ENCODE measurements at regions not wholly inside any gene's neighbourhood (a gene's known extent, or its start where the extent isn't known, plus 50 kb on each side); places are given as distances from the start of the nearest gene placed in this dataset.

GRCh38 chr12:93977081-93977480 is 171.3 kb upstream of the PLXNC1 start:
- peaks cover 0 to 2% of the 10 kb centered on the region in 2 donors for H3K27me3 ChIP-seq (ENCODE audit: control insufficient read depth in 1 of 2, insufficient read depth in 2 of 2, low read length in 2 of 2)
- H3K36me3 ChIP-seq (ENCODE audit: control insufficient read depth in 2 of 2, insufficient read depth in 2 of 2, low read length in 1 of 2), result no peaks in the 10 kb centered on the region
- 81 to 83% methylated on average over 3 of the region's 3 CpGs for WGBS, 2 donors
- no peak overlapping the region for H3K4me3 ChIP-seq (ENCODE audit: low read depth in 1 of 2, low read length in 2 of 2)
- no peak overlapping the region for H3K27ac ChIP-seq (ENCODE audit: low read depth in 2 of 2, low read length in 1 of 2)
- H3K4me1 ChIP-seq (ENCODE audit: control insufficient read depth in 2 of 2, insufficient read depth in 2 of 2, low read length in 1 of 2), result peaks cover 0 to 1% of the 10 kb centered on the region in 2 donors
- H3K9me3 ChIP-seq (ENCODE audit: control insufficient read depth in 2 of 2, insufficient read depth in 1 of 2, low read depth in 1 of 2, low read length in 1 of 2), result no peaks in the 10 kb centered on the region

GRCh38 chr12:93978553-93978952 is 169.8 kb upstream of the PLXNC1 start:
- H3K36me3 ChIP-seq (ENCODE audit: control insufficient read depth in 2 of 2, insufficient read depth in 2 of 2, low read length in 1 of 2), result no peaks in the 10 kb centered on the region
- H3K9me3 ChIP-seq (ENCODE audit: control insufficient read depth in 2 of 2, insufficient read depth in 1 of 2, low read depth in 1 of 2, low read length in 1 of 2), result no peaks in the 10 kb centered on the region
- peaks cover 0 to 2% of the 10 kb centered on the region in 2 donors for H3K27me3 ChIP-seq (ENCODE audit: control insufficient read depth in 1 of 2, insufficient read depth in 2 of 2, low read length in 2 of 2)
- H3K4me3 ChIP-seq (ENCODE audit: low read depth in 1 of 2, low read length in 2 of 2), result no peak overlapping the region
- H3K27ac ChIP-seq (ENCODE audit: low read depth in 2 of 2, low read length in 1 of 2), result no peak overlapping the region
- WGBS, 2 donors, result 63 to 69% methylated on average over 1 of the region's 1 CpG
- peaks cover 0 to 1% of the 10 kb centered on the region in 2 donors for H3K4me1 ChIP-seq (ENCODE audit: control insufficient read depth in 2 of 2, insufficient read depth in 2 of 2, low read length in 1 of 2)

GRCh38 chr12:93979189-93979588 is 169.2 kb upstream of the PLXNC1 start:
- Histone ChIP-seq H3K4me3 (ENCODE audit: low read depth in 1 of 2, low read length in 2 of 2) (no peak overlapping the region), H3K27ac (ENCODE audit: low read depth in 2 of 2, low read length in 1 of 2) (no peak overlapping the region), H3K4me1 (ENCODE audit: control insufficient read depth in 2 of 2, insufficient read depth in 2 of 2, low read length in 1 of 2) (peaks cover 0 to 2% of the 10 kb centered on the region in 2 donors), H3K9me3 (ENCODE audit: control insufficient read depth in 2 of 2, insufficient read depth in 1 of 2, low read depth in 1 of 2, low read length in 1 of 2) (no peaks in the 10 kb centered on the region), H3K27me3 (ENCODE audit: control insufficient read depth in 1 of 2, insufficient read depth in 2 of 2, low read length in 2 of 2) (peaks cover 0 to 2% of the 10 kb centered on the region in 2 donors), H3K36me3 (ENCODE audit: control insufficient read depth in 2 of 2, insufficient read depth in 2 of 2, low read length in 1 of 2) (no peaks in the 10 kb centered on the region)
- 54 to 68% methylated on average over 2 of the region's 2 CpGs for WGBS, 2 donors

DNA sequence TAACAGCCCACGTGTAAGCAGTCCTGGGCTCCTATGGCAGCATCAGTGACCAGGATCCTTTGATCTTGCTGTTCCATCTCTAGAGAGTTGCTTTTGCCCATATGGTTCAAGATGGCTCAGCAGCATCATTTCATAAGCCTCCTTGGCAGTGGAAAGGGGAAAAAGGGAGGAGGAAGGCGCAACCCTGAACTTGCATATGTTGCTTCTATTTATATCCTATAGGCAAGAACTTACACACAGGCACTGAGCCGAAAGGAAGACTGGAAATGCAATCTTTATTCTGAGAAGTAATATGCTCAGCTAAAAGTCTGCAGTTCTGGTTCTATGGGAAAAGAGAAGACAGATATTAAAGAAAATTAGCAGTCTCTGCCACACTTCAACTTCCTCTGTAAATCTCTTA is 167.7 kb upstream of the PLXNC1 start:
- WGBS, 2 donors, result 70 to 78% methylated on average over 3 of the region's 3 CpGs
- H3K4me1 ChIP-seq (ENCODE audit: control insufficient read depth in 2 of 2, insufficient read depth in 2 of 2, low read length in 1 of 2), result peaks cover 0 to 2% of the 10 kb centered on the region in 2 donors
- peaks cover 0 to 2% of the 10 kb centered on the region in 2 donors for H3K27me3 ChIP-seq (ENCODE audit: control insufficient read depth in 1 of 2, insufficient read depth in 2 of 2, low read length in 2 of 2)
- H3K9me3 ChIP-seq (ENCODE audit: control insufficient read depth in 2 of 2, insufficient read depth in 1 of 2, low read depth in 1 of 2, low read length in 1 of 2), result no peaks in the 10 kb centered on the region
- no peak overlapping the region for H3K4me3 ChIP-seq (ENCODE audit: low read depth in 1 of 2, low read length in 2 of 2)
- no peaks in the 10 kb centered on the region for H3K36me3 ChIP-seq (ENCODE audit: control insufficient read depth in 2 of 2, insufficient read depth in 2 of 2, low read length in 1 of 2)
- no peak overlapping the region for H3K27ac ChIP-seq (ENCODE audit: low read depth in 2 of 2, low read length in 1 of 2)

- H3K9me3 ChIP-seq (ENCODE audit: control insufficient read depth in 2 of 2, insufficient read depth in 1 of 2, low read depth in 1 of 2, low read length in 1 of 2), result no peaks in the 10 kb centered on the region
- H3K4me1 ChIP-seq (ENCODE audit: control insufficient read depth in 2 of 2, insufficient read depth in 2 of 2, low read length in 1 of 2), result peaks cover 0 to 2% of the 10 kb centered on the region in 2 donors
- no peaks in the 10 kb centered on the region for H3K36me3 ChIP-seq (ENCODE audit: control insufficient read depth in 2 of 2, insufficient read depth in 2 of 2, low read length in 1 of 2)
- H3K4me3 ChIP-seq (ENCODE audit: low read depth in 1 of 2, low read length in 2 of 2), result no peak overlapping the region
- H3K27ac ChIP-seq (ENCODE audit: low read depth in 2 of 2, low read length in 1 of 2), result no peak overlapping the region
- WGBS, 2 donors, result 92 to 97% methylated on average over 2 of the region's 2 CpGs
- peaks cover 0 to 2% of the 10 kb centered on the region in 2 donors for H3K27me3 ChIP-seq (ENCODE audit: control insufficient read depth in 1 of 2, insufficient read depth in 2 of 2, low read length in 2 of 2)
Measured at GRCh38 chr12:93981411-93981810, 167.0 kb upstream of the PLXNC1 start.

GRCh38 chr12:93982771-93983315 is 165.5 kb upstream of the PLXNC1 start:
- H3K4me3 ChIP-seq (ENCODE audit: low read depth in 1 of 2, low read length in 2 of 2), result no peak overlapping the region
- peaks cover 0 to 2% of the 10 kb centered on the region in 2 donors for H3K27me3 ChIP-seq (ENCODE audit: control insufficient read depth in 1 of 2, insufficient read depth in 2 of 2, low read length in 2 of 2)
- peaks cover 0 to 2% of the 10 kb centered on the region in 2 donors for H3K4me1 ChIP-seq (ENCODE audit: control insufficient read depth in 2 of 2, insufficient read depth in 2 of 2, low read length in 1 of 2)
- no peaks in the 10 kb centered on the region for H3K36me3 ChIP-seq (ENCODE audit: control insufficient read depth in 2 of 2, insufficient read depth in 2 of 2, low read length in 1 of 2)
- no peaks in the 10 kb centered on the region for H3K9me3 ChIP-seq (ENCODE audit: control insufficient read depth in 2 of 2, insufficient read depth in 1 of 2, low read depth in 1 of 2, low read length in 1 of 2)
- no peak overlapping the region for H3K27ac ChIP-seq (ENCODE audit: low read depth in 2 of 2, low read length in 1 of 2)
- WGBS, 2 donors, result 31 to 49% methylated on average over 9 of the region's 9 CpGs

- Histone ChIP-seq H3K27ac (ENCODE audit: low read depth in 2 of 2, low read length in 1 of 2) (no peak overlapping the region), H3K36me3 (ENCODE audit: control insufficient read depth in 2 of 2, insufficient read depth in 2 of 2, low read length in 1 of 2) (no peaks in the 10 kb centered on the region), H3K4me1 (ENCODE audit: control insufficient read depth in 2 of 2, insufficient read depth in 2 of 2, low read length in 1 of 2) (peaks cover 0 to 2% of the 10 kb centered on the region in 2 donors), H3K27me3 (ENCODE audit: control insufficient read depth in 1 of 2, insufficient read depth in 2 of 2, low read length in 2 of 2) (peaks cover 0 to 2% of the 10 kb centered on the region in 2 donors), H3K4me3 (ENCODE audit: low read depth in 1 of 2, low read length in 2 of 2) (no peak overlapping the region), H3K9me3 (ENCODE audit: control insufficient read depth in 2 of 2, insufficient read depth in 1 of 2, low read depth in 1 of 2, low read length in 1 of 2) (no peaks in the 10 kb centered on the region)
- 86 to 90% methylated on average over 2 of the region's 2 CpGs for WGBS, 2 donors
Measured at GRCh38 chr12:93984005-93984404, 164.4 kb upstream of the PLXNC1 start.

DNA sequence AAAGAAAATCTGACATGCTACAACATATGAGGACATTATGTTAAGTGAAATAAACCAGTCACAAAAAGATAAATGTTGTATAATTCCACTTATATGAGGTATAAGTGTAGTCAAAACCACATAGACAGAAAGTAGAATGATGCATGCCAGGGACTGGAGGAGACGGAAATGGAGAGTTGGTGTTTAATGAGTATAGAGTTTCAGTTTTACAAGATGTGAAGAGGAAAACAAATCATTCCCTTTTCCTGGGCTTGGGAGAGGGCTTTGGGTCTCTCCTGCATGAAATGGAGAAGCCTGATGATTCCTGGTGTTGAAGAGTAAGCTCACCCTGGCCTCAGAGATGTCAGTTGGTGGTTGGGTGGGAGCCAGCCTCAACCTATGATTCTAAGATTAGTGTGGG is 158.4 kb upstream of the PLXNC1 start:
- H3K27me3 ChIP-seq (ENCODE audit: control insufficient read depth in 1 of 2, insufficient read depth in 2 of 2, low read length in 2 of 2), result no peaks in the 10 kb centered on the region
- H3K4me1 ChIP-seq (ENCODE audit: control insufficient read depth in 2 of 2, insufficient read depth in 2 of 2, low read length in 1 of 2), result no peaks in the 10 kb centered on the region
- no peaks in the 10 kb centered on the region for H3K36me3 ChIP-seq (ENCODE audit: control insufficient read depth in 2 of 2, insufficient read depth in 2 of 2, low read length in 1 of 2)
- H3K27ac ChIP-seq (ENCODE audit: low read depth in 2 of 2, low read length in 1 of 2), result no peak overlapping the region
- H3K4me3 ChIP-seq (ENCODE audit: low read depth in 1 of 2, low read length in 2 of 2), result no peak overlapping the region
- no peaks in the 10 kb centered on the region for H3K9me3 ChIP-seq (ENCODE audit: control insufficient read depth in 2 of 2, insufficient read depth in 1 of 2, low read depth in 1 of 2, low read length in 1 of 2)
- WGBS, 2 donors, result 96 to 97% methylated on average over 1 of the region's 1 CpG

DNA sequence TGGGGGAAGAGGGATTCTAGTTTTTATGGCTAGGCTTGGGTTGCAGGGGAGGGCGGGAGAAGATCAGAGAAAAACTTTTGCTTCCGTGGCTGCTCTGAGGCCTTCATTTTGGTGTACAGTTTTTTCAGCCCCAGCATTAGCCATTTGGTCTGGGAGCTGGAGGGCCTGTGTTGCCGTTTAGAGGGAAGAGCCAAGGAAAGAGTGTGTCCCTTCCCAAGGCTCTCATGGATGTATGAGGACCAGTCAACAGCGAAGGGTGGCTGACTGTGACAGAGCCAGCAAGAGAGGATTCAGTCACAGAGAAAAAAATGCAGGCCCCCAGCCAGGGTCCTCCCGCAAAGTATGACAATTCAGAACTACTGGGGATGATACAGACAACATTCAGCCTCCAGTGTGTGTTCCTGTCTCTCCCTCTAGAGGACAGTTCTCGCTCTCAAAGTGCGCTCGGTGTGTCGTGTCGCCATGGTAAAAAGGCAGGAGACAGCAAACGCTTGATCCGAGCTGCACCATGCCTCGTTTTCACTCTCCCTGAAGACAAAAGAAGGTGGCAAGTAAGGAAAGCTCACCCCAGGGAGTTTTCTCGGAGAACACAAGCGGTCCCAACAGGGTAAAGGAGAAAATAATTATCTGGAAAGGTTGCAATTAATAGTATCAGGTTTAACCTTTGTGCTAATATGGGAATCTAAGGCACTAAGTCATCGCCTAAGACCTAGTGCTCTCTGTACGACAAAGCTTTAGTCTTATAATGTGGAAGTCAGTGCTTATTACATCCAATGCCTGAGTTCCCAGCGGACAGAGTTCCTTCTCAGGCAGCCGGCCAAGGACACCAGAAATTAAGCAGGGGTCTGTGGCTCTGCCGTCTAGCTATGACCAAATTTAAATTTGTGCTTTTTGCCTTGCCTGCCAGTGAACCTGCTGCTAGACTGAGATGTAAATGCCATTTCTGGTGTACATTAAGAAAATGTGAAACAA is 157.3 kb upstream of the PLXNC1 start:
- no peak overlapping the region for H3K27ac ChIP-seq (ENCODE audit: low read depth in 2 of 2, low read length in 1 of 2)
- no peak overlapping the region for H3K4me3 ChIP-seq (ENCODE audit: low read depth in 1 of 2, low read length in 2 of 2)
- H3K36me3 ChIP-seq (ENCODE audit: control insufficient read depth in 2 of 2, insufficient read depth in 2 of 2, low read length in 1 of 2), result no peaks in the 10 kb centered on the region
- no peaks in the 10 kb centered on the region for H3K27me3 ChIP-seq (ENCODE audit: control insufficient read depth in 1 of 2, insufficient read depth in 2 of 2, low read length in 2 of 2)
- no peaks in the 10 kb centered on the region for H3K4me1 ChIP-seq (ENCODE audit: control insufficient read depth in 2 of 2, insufficient read depth in 2 of 2, low read length in 1 of 2)
- no peaks in the 10 kb centered on the region for H3K9me3 ChIP-seq (ENCODE audit: control insufficient read depth in 2 of 2, insufficient read depth in 1 of 2, low read depth in 1 of 2, low read length in 1 of 2)
- 54 to 67% methylated on average over 20 of the region's 20 CpGs for WGBS, 2 donors
